HG03095 (cell line): ENCODE measurements at regions not wholly inside any gene's neighbourhood (a gene's known extent, or its start where the extent isn't known, plus 50 kb on each side); places are given as distances from the start of the nearest gene placed in this dataset.

Experiments
- ATAC-seq: cut with Tn5 transposase; IDR thresholded peaks from one replicate; pipeline ENCODE4 v1.9.1; 2021; ENCODE audit warnings: moderate library complexity; ENCODE audit not compliant: unreplicated experiment

- ATAC-seq: no peak
These were observed 408.0 kb upstream of the SPOCK3 start for GRCh38 chr4:167642250-167642649.

DNA sequence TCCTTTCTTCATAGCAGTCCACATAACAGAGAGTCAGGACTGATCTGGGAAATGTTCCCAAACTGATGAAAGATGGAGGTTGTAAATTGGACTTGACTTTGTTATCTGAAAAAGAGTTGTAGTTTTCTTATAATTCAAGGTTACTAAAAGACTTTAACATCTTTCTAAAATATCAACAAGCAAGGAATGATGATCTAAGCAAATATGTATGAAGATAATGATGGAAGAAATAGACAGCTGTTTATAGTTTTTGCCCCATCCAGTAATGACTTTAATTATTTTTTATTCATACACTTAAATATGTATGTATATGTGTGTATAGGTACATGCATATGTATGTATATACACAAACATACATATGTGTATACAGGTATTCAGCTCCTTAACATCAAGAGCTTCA, 411.1 kb upstream of the SPOCK3 start:
- no peak for ATAC-seq

DNA sequence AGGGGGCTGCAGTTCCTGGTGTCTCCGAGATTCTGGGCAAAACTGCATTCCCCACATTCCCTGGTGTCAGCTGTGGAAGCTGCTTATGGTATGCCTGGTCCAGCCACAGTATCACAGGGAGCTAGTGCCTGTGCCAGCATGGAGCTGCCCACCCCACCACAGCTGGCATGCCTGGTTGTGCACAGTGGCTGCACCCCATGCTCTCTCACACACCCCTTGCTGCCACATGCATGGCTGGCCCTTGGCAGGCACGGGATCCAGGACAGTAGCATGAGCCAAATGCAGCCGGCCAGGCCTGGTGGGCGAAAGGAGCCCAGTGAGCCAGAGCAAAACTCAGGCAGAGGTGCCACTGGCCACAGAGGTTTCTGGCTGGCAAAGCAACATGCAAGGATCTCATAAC, 418.0 kb upstream of the SPOCK3 start:
- ATAC-seq: no peak

- ATAC-seq: no peak
These were observed 403.6 kb upstream of the ANXA10 start for GRCh38 chr4:167688660-167689142.

GRCh38 chr4:167702391-167702790, 389.9 kb upstream of the ANXA10 start:
- no peak for ATAC-seq

DNA sequence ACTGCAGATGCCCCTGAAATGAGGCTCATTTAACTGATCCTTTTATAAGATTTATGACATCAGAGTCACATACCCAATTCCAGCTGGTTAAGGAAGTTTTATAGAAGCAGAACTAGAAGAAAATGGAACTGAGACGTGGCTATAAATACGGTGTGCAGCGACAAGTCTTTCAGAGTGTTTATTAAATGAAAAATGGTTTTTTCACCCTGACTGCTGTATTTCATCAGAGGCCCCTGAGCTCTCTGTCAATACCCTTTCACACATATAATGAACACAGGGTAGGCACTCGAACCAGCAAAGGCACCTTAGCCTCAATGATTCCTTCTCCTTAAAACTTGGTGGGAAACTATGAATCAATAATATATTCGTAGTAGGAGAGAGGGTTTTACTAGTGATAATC, 380.8 kb upstream of the ANXA10 start:
- no peak for ATAC-seq

DNA sequence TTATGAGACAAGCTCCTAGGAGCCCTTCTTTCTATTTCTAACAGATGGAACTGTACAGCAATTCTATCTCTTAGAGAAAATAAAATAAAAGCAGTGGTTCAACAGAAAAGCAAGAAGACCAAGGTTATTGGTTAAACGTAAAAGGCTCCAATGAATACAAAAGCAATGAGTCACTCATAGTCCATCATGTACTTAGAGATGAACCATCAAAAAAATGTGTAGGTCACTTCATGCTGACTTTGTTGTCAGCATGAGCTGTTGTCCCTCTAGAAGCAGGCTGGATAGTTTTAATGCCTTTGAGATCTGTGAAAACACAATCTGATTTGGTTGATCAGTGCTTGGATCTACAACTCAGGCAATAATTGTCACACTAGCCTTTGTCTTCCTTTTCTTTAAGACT, 378.6 kb upstream of the ANXA10 start:
- ATAC-seq: no peak

DNA sequence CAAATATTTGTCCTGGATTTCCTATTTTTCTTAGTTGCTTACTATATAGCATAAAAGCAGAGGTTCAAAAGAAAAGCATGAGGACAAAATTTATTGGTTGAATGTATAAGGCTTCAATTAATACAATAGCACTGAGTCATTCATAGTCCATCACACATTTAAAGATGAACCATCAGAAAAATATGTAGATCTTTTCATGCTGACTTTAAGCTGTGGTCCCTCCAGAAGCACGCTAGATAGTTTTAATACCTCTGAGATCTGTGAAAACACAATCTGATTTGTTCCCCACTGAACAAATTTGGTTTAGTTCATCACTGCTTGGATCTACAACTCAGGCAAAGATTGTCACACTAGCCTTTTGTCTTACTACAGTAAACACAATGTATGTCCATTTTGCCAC, 377.2 kb upstream of the ANXA10 start:
- ATAC-seq: no peak

- no peak for ATAC-seq
These were observed 374.8 kb upstream of the ANXA10 start for GRCh38 chr4:167717495-167717894.

DNA sequence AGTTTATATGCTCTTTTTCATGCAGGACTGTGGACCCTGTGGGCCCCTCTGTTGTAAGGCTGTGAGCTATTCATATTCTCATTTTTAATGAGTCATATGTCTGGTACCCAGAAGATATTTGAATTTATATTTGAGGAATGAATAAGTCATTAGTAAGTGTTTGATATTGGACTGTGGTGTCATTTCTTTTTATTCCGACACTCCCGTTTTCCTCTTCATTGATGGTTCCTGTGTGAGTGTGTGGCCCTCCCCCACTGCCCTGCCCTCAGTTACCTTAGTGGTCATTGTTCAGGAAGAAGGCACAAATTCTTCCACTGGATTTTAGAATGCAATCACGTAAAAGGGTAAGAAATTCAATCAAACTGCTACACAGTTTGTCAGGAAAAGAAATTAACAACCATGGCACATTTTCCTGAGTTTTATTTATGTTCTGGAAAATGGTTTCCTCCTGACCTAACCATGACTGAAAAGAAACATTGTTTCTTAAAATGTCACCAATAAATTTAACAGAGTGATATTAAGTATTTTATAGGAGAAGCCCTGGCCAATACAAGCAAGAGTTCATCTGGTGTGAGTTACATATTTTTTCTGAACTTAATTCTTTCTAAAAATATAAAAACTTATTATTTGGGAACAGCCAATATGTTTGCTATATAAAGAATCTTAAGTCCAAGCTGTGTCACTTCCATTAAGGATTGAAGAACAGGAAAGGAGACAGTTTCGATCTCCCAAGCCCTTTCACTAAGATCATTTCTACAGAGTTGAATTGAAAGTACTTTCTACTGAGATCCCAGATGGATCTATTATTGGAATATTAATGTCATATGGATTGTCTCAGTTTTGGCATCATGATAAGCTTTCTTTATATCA, 370.5 kb upstream of the ANXA10 start:
- ATAC-seq: no peak

- no peak for ATAC-seq
These were observed 369.9 kb upstream of the ANXA10 start for GRCh38 chr4:167722487-167722808.

DNA sequence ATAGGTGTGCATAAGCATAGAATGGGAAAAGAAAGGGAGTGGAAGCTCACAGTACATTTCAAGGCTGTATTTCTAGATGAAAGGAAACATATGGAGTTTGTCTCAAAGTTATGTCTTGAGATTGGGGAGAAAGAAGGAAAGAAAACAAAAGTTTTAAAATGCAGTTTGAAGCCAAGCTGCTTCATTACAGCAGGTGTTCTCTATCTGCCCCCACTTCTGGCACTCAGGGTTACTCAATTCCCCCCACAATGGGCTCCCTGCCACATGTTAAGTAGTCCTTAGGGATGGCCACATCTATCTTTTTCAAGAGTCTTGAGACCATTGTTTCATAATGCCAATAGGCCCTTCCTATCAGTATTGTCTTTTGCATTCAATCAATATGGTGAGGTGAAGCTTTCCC, 367.4 kb upstream of the ANXA10 start:
- no peak for ATAC-seq

DNA sequence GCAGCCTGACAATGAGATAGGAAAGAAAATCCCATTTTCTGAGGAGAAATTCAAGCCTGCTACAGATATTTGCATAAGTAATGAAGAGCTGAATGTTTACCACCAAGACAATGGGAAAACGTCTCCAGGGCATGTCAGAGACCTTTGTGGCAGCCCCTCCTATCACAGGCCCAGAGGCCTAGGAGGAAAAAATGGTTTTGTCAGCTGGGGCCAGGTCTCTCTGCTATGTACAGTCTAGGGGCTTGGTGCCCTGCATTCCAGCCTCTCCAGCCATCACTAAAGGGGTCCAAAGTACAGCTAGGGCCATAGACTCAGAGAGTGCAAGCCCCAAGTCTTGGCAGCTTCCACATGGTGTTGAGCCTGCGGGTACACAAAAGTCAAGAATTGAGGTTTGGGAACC, 361.6 kb upstream of the ANXA10 start:
- ATAC-seq: no peak

DNA sequence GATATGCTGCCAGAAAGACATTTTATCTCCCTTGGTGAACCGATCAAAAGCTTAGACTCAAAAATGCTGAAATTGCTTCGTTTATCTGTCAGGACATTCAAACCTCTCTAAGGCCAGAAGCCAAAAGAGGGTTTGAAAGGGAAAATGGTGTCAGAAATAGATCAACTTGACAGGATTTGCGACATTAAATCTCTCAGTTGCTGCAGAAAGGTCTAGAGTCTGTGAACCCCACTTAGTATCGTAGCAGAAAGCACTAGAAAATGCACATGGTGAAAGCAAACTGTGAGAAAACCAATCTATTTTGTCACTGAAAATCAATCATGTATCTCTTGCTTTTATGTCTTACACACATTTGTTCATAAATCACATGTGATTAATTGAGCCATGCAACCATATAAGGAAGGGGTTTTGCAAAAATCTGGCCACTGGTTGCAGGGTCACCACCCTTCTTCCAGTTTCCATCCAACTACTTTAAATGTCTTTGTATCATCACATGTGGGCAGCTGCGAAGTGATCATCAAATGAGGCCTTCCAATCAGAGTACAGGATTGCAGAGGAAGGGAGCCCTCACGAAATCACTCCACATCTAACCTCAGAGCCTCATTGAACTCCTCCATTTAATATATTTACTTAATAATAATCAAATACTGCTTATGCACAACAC, 347.2 kb upstream of the ANXA10 start:
- ATAC-seq: no peak

GRCh38 chr4:167767281-167767680, 325.1 kb upstream of the ANXA10 start:
- ATAC-seq: no peak

GRCh38 chr4:167774646-167775045, 317.7 kb upstream of the ANXA10 start:
- ATAC-seq: no peak

- no peak for ATAC-seq
These were observed 317.0 kb upstream of the ANXA10 start for GRCh38 chr4:167775375-167775774.

- ATAC-seq: no peak
These were observed 313.1 kb upstream of the ANXA10 start for GRCh38 chr4:167779280-167779679.

GRCh38 chr4:167779864-167780263, 312.5 kb upstream of the ANXA10 start:
- no peak for ATAC-seq

DNA sequence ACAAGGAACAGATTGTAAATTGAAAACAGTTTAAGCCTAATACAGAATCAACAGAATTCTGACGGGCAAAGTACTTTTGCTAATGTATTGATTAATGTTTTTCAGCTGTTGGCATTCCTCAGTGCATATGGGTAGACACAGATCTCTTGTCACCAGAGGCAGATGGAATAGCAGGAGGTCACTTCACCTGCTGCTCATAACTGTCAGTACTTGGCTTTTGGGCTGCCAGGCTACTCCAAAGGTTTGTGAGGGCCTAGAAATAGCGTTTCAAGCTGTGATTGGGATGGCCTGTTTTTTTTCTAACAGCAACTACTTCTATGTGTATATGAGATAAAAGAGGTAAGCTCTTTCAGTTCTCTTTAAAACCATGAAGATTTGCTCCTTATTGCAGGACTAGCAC, 307.5 kb upstream of the ANXA10 start:
- ATAC-seq: no peak

GRCh38 chr4:167785523-167785922, 306.8 kb upstream of the ANXA10 start:
- ATAC-seq: no peak

- no peak for ATAC-seq
These were observed 305.8 kb upstream of the ANXA10 start for GRCh38 chr4:167786504-167786903.

GRCh38 chr4:167787231-167787630, 305.1 kb upstream of the ANXA10 start:
- no peak for ATAC-seq
